Activated CD4-positive, alpha-beta memory T cell treated with anti-CD3 and anti-CD28 coated beads for 36 hours (primary cell): ENCODE measurements at regions not wholly inside any gene's neighbourhood (a gene's known extent, or its start where the extent isn't known, plus 50 kb on each side); places are given as distances from the start of the nearest gene placed in this dataset.
A peak's percentile ranks its signal among the peaks of the same experiment; 100 is the strongest.

Experiments used
- CTCF ChIA-PET: fragments of 350-600 bp; sonication (Branson Sonifier 250); formaldehyde crosslinking; loops from one replicate; lab custom pipeline; 2021; ENCODE audit warnings: antibody characterized with exemption, inconsistent platforms; lab: Charles Lee
- POLR2A ChIA-PET: fragments of 350-600 bp; sonication (Branson Sonifier 250); formaldehyde crosslinking; loops from one replicate; lab custom pipeline; 2021; ENCODE audit warnings: antibody characterized with exemption; lab: Charles Lee
- DNase-seq: peaks from one replicate; pipeline ENCODE4 v3.0.0-alpha.2; 2020
- H3K27ac Mint-ChIP-seq: one replicate; pipeline ENCODE4 v1.8.0; 2021; ENCODE audit warnings: mixed read lengths
- H3K27me3 Mint-ChIP-seq: one replicate; pipeline ENCODE4 v1.8.0; 2021; ENCODE audit warnings: mixed read lengths
- H3K36me3 Mint-ChIP-seq: one replicate; pipeline ENCODE4 v1.8.0; 2021; ENCODE audit warnings: mixed read lengths
- H3K4me1 Mint-ChIP-seq: one replicate; pipeline ENCODE4 v1.8.0; 2021; ENCODE audit warnings: low read depth, mixed read lengths
- H3K4me3 Mint-ChIP-seq: one replicate; pipeline ENCODE4 v1.8.0; 2021; ENCODE audit warnings: mild to moderate bottlenecking, mixed read lengths
- H3K9me3 Mint-ChIP-seq: one replicate; pipeline ENCODE4 v1.8.0; 2021; ENCODE audit warnings: mixed read lengths
- intact Hi-C: fragments of 100-400 bp; cut with micrococcal nuclease; formaldehyde crosslinking; loops from one replicate; pipeline ENCODE4 v1.15.1; 2023

DNA sequence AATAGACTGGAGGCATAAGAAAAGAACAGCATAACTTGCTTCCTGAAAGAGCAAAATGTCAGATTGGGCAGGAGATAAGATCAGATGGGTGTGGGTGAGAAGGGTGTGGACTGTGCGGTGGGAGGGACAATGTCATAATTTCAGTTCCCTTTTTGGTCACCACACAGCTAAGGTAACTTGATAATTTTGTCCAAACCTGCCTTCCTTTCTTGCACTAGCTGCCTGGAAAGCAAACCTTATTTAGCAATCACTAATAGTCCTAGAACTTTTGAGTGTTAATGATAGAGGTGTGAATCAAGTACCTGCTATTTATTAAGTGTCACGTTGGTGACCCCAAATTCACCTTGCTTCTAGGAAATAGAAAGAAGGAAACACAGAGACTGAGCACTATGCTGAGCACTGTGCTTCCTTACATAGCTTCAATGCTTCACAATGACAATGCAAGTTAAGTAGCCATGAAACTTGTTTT lies 72.4 kb upstream of the SP4 start:
- peak; percentile 78 for DNase-seq
- Mint-ChIP-seq H3K27me3 (no peaks in the 10 kb centered on the region), H3K4me1 (peaks cover 78% of the 10 kb centered on the region), H3K27ac (peak overlapping the region; percentile 79), H3K9me3 (no peaks in the 10 kb centered on the region), H3K36me3 (no peaks in the 10 kb centered on the region), H3K4me3 (peak overlapping the region; percentile 23)
- intact Hi-C loops = loop anchor here (1.0 kb wide), 4 partner anchors 9 to 72 kb away; no protein-coding TSS in a partner anchor
- ChIA-PET POLR2A (interaction anchor here (1.0 to 1.2 kb wide), 4 partner anchors 9 to 72 kb away, joined by 3 to 11 read pairs (median 6); partner anchors contain the start of gene SP4), CTCF (no interaction called here)

- no peak for DNase-seq
- no peaks in the 10 kb centered on the region for H3K9me3 Mint-ChIP-seq
- ChIA-PET CTCF (no interaction called here), POLR2A (interaction anchor here (1.9 kb wide), 1 partner anchor 18 kb away, joined by 8 read pairs; no protein-coding TSS in a partner anchor)
- peaks cover 88% of the 10 kb centered on the region for H3K4me1 Mint-ChIP-seq
- H3K27me3 Mint-ChIP-seq = no peaks in the 10 kb centered on the region
- no peak overlapping the region for H3K27ac Mint-ChIP-seq
- H3K4me3 Mint-ChIP-seq = no peak overlapping the region
- intact Hi-C loops = no loop called here
- H3K36me3 Mint-ChIP-seq = no peaks in the 10 kb centered on the region
Observed at GRCh38 chr7:21356616-21357015, 71.3 kb upstream of the SP4 start.

DNA sequence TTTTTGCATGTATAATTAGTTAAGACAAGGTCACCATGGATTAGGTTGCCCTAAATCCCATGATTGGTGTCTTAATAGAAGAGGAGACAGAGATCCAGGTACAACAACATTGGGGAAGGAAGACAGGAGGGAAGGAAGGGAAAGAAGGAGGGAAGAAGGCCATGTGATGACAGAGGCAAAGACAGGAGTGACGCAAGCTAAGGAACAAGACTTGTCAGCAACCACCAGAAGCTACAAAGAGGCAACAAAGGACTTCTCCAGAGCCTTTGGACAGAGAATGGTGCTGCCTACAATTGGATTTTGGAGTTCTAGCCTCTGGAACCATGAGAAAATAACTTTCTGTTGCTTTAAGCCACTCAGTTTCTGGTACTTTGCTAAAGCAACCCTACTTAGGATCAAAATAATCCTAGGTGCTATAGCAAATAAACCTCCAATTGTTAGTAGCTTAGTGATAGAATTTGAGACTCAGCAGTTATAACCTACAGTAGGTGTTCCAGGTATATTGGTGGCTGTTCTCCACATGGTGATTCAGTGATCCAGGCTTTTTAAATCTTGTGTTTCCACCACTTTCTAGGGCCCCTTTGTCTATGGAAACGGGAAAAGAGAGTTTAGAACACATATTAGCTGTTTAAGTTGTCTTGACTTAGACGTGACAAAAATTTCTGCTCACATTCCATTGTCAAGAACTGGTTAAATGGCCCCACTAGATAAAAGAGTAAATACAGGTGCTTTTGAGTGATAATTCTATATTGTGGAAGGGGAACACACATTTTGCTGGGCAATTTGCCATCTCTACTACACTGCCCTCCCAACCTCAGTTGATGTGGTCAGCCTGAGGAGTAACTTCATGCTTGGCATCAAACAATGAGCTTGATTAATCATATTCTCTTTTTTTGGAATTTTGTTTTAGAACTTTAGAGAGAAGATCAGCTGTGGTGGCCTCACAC lies 70.5 kb upstream of the SP4 start:
- Mint-ChIP-seq H3K27me3 (no peaks in the 10 kb centered on the region), H3K36me3 (no peaks in the 10 kb centered on the region), H3K4me3 (no peak overlapping the region), H3K9me3 (no peaks in the 10 kb centered on the region), H3K27ac (no peak overlapping the region), H3K4me1 (peaks cover 90% of the 10 kb centered on the region)
- intact Hi-C loops = no loop called here
- ChIA-PET CTCF (no interaction called here), POLR2A (interaction anchor here (1.0 to 1.9 kb wide), 3 partner anchors 19 to 77 kb away, joined by 3 to 8 read pairs (median 3); partner anchors contain the start of gene SP4)
- DNase-seq = no peak

DNA sequence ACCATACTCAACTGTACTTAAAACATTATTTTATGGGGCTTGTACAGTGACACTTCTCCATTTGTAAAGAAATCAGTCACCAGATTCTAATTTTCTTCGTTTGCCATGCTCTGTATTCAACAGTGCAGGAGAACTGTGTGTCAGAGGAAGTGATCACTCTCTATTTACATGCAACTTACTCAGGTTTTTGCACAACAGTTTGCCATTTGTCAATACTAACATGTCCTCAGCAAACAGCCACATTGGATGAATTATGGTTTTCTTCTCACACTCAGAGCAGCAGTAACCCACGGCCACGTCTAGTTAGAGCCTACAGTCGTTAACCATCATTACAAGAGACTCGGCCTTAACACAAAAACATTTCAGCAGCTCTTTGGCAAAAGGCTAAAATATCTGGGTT lies 69.2 kb upstream of the SP4 start:
- Mint-ChIP-seq H3K27ac (no peak overlapping the region), H3K4me1 (peaks cover 78% of the 10 kb centered on the region), H3K27me3 (no peaks in the 10 kb centered on the region), H3K4me3 (no peak overlapping the region), H3K36me3 (no peaks in the 10 kb centered on the region), H3K9me3 (no peaks in the 10 kb centered on the region)
- CTCF ChIA-PET = interaction anchor here (0.6 kb wide), 1 partner anchor 13 kb away, joined by 3 read pairs; no protein-coding TSS in a partner anchor
- POLR2A ChIA-PET = interaction anchor here (0.9 to 1.2 kb wide), 2 partner anchors 20 to 75 kb away, joined by 3 read pairs; no protein-coding TSS in a partner anchor
- DNase-seq = no peak
- intact Hi-C loops = no loop called here

- H3K4me1 Mint-ChIP-seq = peaks cover 75% of the 10 kb centered on the region
- no peaks in the 10 kb centered on the region for H3K36me3 Mint-ChIP-seq
- ChIA-PET POLR2A (interaction anchor here (0.9 kb wide), 1 partner anchor 20 kb away, joined by 3 read pairs; no protein-coding TSS in a partner anchor), CTCF (interaction anchor here (0.6 kb wide), 1 partner anchor 12 kb away, joined by 3 read pairs; no protein-coding TSS in a partner anchor)
- no peaks in the 10 kb centered on the region for H3K27me3 Mint-ChIP-seq
- no peak for DNase-seq
- no peaks in the 10 kb centered on the region for H3K9me3 Mint-ChIP-seq
- H3K4me3 Mint-ChIP-seq = no peak overlapping the region
- intact Hi-C loops = no loop called here
- no peak overlapping the region for H3K27ac Mint-ChIP-seq
Observed at GRCh38 chr7:21359163-21359562, 68.7 kb upstream of the SP4 start.

GRCh38 chr7:21361413-21362125 lies 66.3 kb upstream of the SP4 start:
- no peaks in the 10 kb centered on the region for H3K27me3 Mint-ChIP-seq
- no peak for DNase-seq
- H3K9me3 Mint-ChIP-seq = no peaks in the 10 kb centered on the region
- POLR2A ChIA-PET = no interaction called here
- no peak overlapping the region for H3K4me3 Mint-ChIP-seq
- intact Hi-C loops = no loop called here
- H3K27ac Mint-ChIP-seq = no peak overlapping the region
- no peaks in the 10 kb centered on the region for H3K36me3 Mint-ChIP-seq
- H3K4me1 Mint-ChIP-seq = peaks cover 75% of the 10 kb centered on the region
- CTCF ChIA-PET = interaction anchor here (0.6 kb wide), 1 partner anchor 57 kb away, joined by 4 read pairs; no protein-coding TSS in a partner anchor

DNA sequence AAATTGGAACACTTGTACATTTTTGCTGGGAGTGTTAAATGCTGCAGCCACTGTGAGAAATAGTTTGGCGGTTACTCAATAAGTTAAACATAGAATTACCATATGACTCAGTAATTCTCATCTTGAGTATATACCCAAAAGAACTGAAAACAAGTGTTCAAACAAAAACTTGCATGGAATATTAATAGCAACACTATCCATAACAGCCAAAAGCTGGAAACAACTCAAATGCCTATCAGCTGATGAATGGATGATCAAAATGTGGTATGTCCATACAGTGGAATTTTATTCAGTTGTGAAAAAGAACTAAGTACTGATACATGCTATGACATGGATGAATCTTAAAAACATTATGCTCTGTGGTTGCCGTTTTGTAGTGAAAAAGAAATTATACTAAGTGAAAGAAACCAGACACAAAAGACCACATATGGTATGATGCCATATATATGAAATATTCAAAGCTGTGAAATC lies 63.0 kb upstream of the SP4 start:
- no peaks in the 10 kb centered on the region for H3K36me3 Mint-ChIP-seq
- H3K27me3 Mint-ChIP-seq = peaks cover 3% of the 10 kb centered on the region
- ChIA-PET CTCF (interaction anchor here (0.8 to 1.7 kb wide), 3 partner anchors 12 to 26 kb away, joined by 3 to 8 read pairs (median 3); no protein-coding TSS in a partner anchor), POLR2A (interaction anchor here (1.5 to 2.1 kb wide), 3 partner anchors 9 to 63 kb away, joined by 7 to 15 read pairs (median 7); partner anchors contain the start of gene SP4)
- no peak for DNase-seq
- H3K27ac Mint-ChIP-seq = peak overlapping the region; percentile 45
- H3K9me3 Mint-ChIP-seq = no peaks in the 10 kb centered on the region
- intact Hi-C loops = loop anchor here (1.0 to 2.0 kb wide), 5 partner anchors 10 to 574 kb away; no protein-coding TSS in a partner anchor
- no peak overlapping the region for H3K4me3 Mint-ChIP-seq
- H3K4me1 Mint-ChIP-seq = peaks cover 57% of the 10 kb centered on the region

GRCh38 chr7:21365866-21366624 lies 61.8 kb upstream of the SP4 start:
- ChIA-PET CTCF (interaction anchor here (1.6 kb wide), 1 partner anchor 13 kb away, joined by 8 read pairs; no protein-coding TSS in a partner anchor), POLR2A (interaction anchor here (1.6 to 2.1 kb wide), 2 partner anchors 28 to 62 kb away, joined by 7 to 15 read pairs; partner anchors contain the start of gene SP4)
- Mint-ChIP-seq H3K36me3 (no peaks in the 10 kb centered on the region), H3K4me3 (no peak overlapping the region), H3K9me3 (no peaks in the 10 kb centered on the region), H3K4me1 (peaks cover 49% of the 10 kb centered on the region), H3K27ac (no peak overlapping the region), H3K27me3 (peaks cover 3% of the 10 kb centered on the region)
- intact Hi-C loops = loop anchor here (2.0 kb wide), 1 partner anchor 573 kb away; no protein-coding TSS in a partner anchor
- DNase-seq = no peak

DNA sequence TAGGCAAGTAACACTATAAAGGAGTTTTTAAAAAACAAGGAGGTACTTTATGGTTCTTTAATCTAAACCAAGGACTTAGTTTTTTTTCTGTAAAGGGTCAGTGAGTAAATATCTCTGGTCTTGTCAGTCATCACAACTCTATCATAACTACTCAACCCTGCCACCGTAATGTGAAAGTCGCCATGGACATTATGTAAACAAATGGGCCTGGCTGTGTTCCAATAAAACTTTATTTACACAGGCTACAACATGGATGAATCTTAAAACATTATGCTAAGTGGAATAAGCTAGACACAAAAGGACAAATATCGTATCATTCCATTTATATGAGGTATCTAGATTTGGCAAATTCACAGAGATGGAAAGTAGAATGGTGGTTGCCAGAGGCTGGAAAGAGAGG lies 60.8 kb upstream of the SP4 start:
- intact Hi-C loops = no loop called here
- peaks cover 3% of the 10 kb centered on the region for H3K27me3 Mint-ChIP-seq
- CTCF ChIA-PET = no interaction called here
- POLR2A ChIA-PET = no interaction called here
- H3K9me3 Mint-ChIP-seq = no peaks in the 10 kb centered on the region
- H3K36me3 Mint-ChIP-seq = no peaks in the 10 kb centered on the region
- no peak overlapping the region for H3K4me3 Mint-ChIP-seq
- H3K4me1 Mint-ChIP-seq = peaks cover 42% of the 10 kb centered on the region
- no peak overlapping the region for H3K27ac Mint-ChIP-seq
- no peak for DNase-seq

DNA sequence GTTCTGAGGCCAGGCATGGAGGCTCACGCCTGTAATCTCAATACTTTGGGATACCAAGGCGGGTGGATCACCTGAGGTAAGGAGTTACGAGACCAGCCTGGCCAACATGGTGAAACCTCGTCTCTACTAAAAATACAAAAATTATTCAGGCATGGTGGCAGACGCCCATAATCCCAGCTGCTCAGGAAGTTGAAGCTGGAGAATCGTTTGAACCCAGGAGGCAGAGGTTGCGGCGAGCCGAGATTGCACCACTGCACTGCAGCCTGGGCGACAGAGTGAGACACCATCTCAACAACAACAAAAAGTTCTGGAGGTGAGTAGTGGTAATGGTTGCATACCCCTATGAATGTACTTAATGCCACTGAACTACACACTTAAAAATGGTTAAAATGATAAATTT lies 60.3 kb upstream of the SP4 start:
- intact Hi-C loops = no loop called here

GRCh38 chr7:21368317-21368716 lies 59.6 kb upstream of the SP4 start:
- Mint-ChIP-seq H3K4me3 (no peak overlapping the region), H3K9me3 (peaks cover 3% of the 10 kb centered on the region), H3K36me3 (peaks cover 2% of the 10 kb centered on the region), H3K4me1 (peaks cover 41% of the 10 kb centered on the region), H3K27ac (no peak overlapping the region), H3K27me3 (peaks cover 3% of the 10 kb centered on the region)
- no peak for DNase-seq
- ChIA-PET POLR2A (interaction anchor here (0.8 kb wide), 1 partner anchor 16 kb away, joined by 3 read pairs; no protein-coding TSS in a partner anchor), CTCF (no interaction called here)
- intact Hi-C loops = no loop called here

More for the DNA sequence above, 60.3 kb upstream of the SP4 start:
- Mint-ChIP-seq H3K36me3 (no peaks in the 10 kb centered on the region), H3K9me3 (no peaks in the 10 kb centered on the region), H3K4me3 (no peak overlapping the region), H3K4me1 (peaks cover 41% of the 10 kb centered on the region), H3K27me3 (peaks cover 3% of the 10 kb centered on the region), H3K27ac (no peak overlapping the region)
- DNase-seq = no peak
- ChIA-PET CTCF (no interaction called here), POLR2A (no interaction called here)
